ENCODE measurements at regions not wholly inside any gene's neighbourhood (a gene's known extent, or its start where the extent isn't known, plus 50 kb on each side); places are given as distances from the start of the nearest gene placed in this dataset.
"Not testable (repeated sequence)": the region's sequence is repeated elsewhere in the genome, so short reads cannot be mapped to it uniquely, and the experiment has no call there.

DNA sequence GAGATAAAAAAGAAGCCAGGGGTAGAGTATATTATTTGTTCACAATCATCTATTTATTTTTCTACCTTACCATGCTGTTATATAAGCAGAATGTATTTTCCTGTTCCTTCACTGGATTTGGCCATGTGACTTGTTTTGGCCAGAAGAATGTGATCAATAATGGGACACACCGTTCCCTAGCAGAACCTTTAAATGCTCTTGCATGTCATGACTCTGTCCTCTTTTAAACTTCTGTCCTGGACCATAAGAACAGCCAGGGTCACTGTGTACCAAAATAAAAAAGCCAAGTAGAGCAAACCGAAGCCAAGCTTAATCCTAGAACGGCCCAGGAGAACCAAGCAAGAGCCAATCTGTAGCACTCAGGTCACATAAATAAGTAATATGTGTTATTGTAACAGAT, 1682.4 kb downstream of the LRRC4C start:
- H3K27ac ChIP-seq (ENCODE audit: low read depth in 2 of 2, low read length in 2 of 2) = no peak overlapping the region
- H3K9ac ChIP-seq (ENCODE audit: low read depth in 1 of 2, low read length in 2 of 2) = no peak overlapping the region

DNA sequence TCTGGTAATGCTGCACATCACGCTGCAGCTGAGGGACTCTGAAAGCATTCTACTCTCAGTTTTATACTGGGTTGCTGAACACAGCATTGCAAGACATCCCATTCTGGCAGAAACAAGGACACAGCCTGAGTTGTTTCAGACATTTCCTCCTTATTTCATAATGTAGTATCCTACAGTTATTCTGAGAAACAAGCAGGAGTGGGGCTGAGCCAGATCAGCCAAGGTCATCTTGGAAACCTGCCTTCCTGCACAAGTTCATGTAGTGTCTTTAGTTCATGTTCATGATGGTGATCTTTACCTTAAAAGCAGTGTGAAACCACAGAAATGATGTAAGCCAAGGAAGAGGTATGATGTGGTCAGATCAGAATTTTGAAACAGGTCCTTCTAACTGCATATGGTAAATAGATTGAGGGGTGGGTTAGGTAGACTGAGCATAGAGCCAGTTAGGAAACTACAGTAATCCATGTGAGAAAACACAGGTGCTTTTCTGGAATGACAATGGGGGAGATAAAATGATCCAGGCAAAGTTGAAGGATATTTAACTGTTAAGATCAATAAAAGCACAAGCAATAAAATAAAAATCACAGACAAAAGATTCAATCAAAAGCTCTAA, 1686.8 kb downstream of the LRRC4C start:
- Histone ChIP-seq H3K9me3 (ENCODE audit: control insufficient read depth in 2 of 2, low read length in 2 of 2) (no peaks in the 10 kb centered on the region), H3K27ac (ENCODE audit: low read depth in 2 of 2, low read length in 2 of 2) (no peak overlapping the region), H3K9ac (ENCODE audit: low read depth in 1 of 2, low read length in 2 of 2) (no peak overlapping the region), H3K4me3 (ENCODE audit: low read length in 2 of 2) (no peak overlapping the region), H3K4me1 (ENCODE audit: control insufficient read depth in 2 of 2, insufficient read depth in 2 of 2, low read length in 2 of 2) (no peaks in the 10 kb centered on the region), H3K36me3 (ENCODE audit: control insufficient read depth in 2 of 2, insufficient read depth in 2 of 2, low read length in 2 of 2) (no peaks in the 10 kb centered on the region), H3K27me3 (ENCODE audit: control insufficient read depth in 2 of 2, insufficient read depth in 2 of 2, low read length in 2 of 2) (no peaks in the 10 kb centered on the region)

More for the DNA sequence above, 1682.4 kb downstream of the LRRC4C start:
- Histone ChIP-seq H3K36me3 (ENCODE audit: control insufficient read depth in 2 of 2, insufficient read depth in 2 of 2, low read length in 2 of 2) (no peaks in the 10 kb centered on the region), H3K4me1 (ENCODE audit: control insufficient read depth in 2 of 2, insufficient read depth in 2 of 2, low read length in 2 of 2) (no peaks in the 10 kb centered on the region), H3K27me3 (ENCODE audit: control insufficient read depth in 2 of 2, insufficient read depth in 2 of 2, low read length in 2 of 2) (no peaks in the 10 kb centered on the region), H3K9me3 (ENCODE audit: control insufficient read depth in 2 of 2, low read length in 2 of 2) (no peaks in the 10 kb centered on the region), H3K4me3 (ENCODE audit: low read length in 2 of 2) (no peak overlapping the region)

DNA sequence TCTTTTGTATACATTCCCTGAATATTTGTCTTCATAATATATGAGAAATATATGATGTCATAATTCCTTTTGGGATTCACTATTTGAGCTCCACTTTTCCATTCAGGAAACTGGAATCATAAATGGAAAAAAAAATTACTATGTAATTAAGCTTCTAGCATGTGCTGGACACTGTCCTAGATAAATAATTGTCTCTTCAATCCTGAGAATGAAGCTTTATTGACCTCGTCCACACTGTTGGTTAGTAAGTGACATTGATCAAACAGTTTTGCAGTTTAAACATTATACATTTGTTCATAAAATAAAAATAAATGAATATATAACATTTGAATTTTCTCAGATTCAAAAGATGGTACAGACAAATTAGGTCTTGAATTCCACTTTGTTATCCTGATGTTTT, 1691.2 kb downstream of the LRRC4C start:
- no peaks in the 10 kb centered on the region for H3K36me3 ChIP-seq (ENCODE audit: control insufficient read depth in 2 of 2, insufficient read depth in 2 of 2, low read length in 2 of 2)
- no peak overlapping the region for H3K27ac ChIP-seq (ENCODE audit: low read depth in 2 of 2, low read length in 2 of 2)
- H3K4me1 ChIP-seq (ENCODE audit: control insufficient read depth in 2 of 2, insufficient read depth in 2 of 2, low read length in 2 of 2) = no peaks in the 10 kb centered on the region
- H3K9ac ChIP-seq (ENCODE audit: low read depth in 1 of 2, low read length in 2 of 2) = no peak overlapping the region
- peaks cover 0 to 4% of the 10 kb centered on the region in 2 donors for H3K9me3 ChIP-seq (ENCODE audit: control insufficient read depth in 2 of 2, low read length in 2 of 2)
- no peak overlapping the region for H3K4me3 ChIP-seq (ENCODE audit: low read length in 2 of 2)
- H3K27me3 ChIP-seq (ENCODE audit: control insufficient read depth in 2 of 2, insufficient read depth in 2 of 2, low read length in 2 of 2) = no peaks in the 10 kb centered on the region

DNA sequence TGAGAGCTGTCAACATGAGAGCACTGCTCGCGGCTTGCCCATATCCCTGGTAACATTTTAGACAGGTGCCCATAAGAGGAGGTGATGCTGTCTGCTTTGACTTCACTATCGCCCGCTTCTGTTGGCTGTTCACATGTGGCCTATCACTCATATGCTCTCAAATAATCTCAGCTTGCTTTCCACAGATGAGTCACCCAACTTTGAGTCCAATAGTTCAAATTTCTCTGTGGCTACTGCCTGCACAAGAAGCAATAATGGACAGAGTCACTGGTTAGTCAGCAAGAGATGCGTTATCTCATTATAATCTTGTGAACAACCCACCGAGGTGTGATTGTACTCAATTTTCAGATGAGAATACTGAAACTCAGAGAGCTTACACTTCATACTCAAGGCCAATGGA, 1714.1 kb downstream of the LRRC4C start:
- no peak overlapping the region for H3K4me3 ChIP-seq (ENCODE audit: low read length in 2 of 2)
- no peaks in the 10 kb centered on the region for H3K4me1 ChIP-seq (ENCODE audit: control insufficient read depth in 2 of 2, insufficient read depth in 2 of 2, low read length in 2 of 2)
- no peaks in the 10 kb centered on the region for H3K27me3 ChIP-seq (ENCODE audit: control insufficient read depth in 2 of 2, insufficient read depth in 2 of 2, low read length in 2 of 2)
- H3K9me3 ChIP-seq (ENCODE audit: control insufficient read depth in 2 of 2, low read length in 2 of 2) = no peaks in the 10 kb centered on the region
- no peaks in the 10 kb centered on the region for H3K36me3 ChIP-seq (ENCODE audit: control insufficient read depth in 2 of 2, insufficient read depth in 2 of 2, low read length in 2 of 2)
- H3K9ac ChIP-seq (ENCODE audit: low read depth in 1 of 2, low read length in 2 of 2) = no peak overlapping the region
- no peak overlapping the region for H3K27ac ChIP-seq (ENCODE audit: low read depth in 2 of 2, low read length in 2 of 2)

DNA sequence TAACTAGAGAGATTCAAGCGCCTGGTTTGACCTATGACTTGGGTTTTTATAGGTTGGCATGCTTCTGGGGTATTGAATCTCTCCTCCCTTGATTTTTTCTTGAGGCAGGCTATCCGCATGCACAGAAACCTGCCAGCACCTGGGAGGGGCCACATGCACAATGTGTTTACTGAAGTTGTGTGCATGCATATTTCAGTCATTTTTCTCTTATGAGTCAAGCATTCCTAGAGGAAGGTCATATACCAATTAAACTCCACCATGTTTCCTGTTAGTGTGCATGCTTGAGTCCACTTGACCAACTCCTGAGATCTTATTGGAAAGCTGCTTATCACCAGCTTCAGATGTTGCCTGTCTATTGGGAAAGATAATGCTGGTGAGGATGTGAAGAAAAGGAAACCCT, 1718.4 kb downstream of the LRRC4C start:
- Histone ChIP-seq H3K4me3 (ENCODE audit: low read length in 2 of 2) (no peak overlapping the region), H3K9ac (ENCODE audit: low read depth in 1 of 2, low read length in 2 of 2) (no peak overlapping the region), H3K27me3 (ENCODE audit: control insufficient read depth in 2 of 2, insufficient read depth in 2 of 2, low read length in 2 of 2) (no peaks in the 10 kb centered on the region), H3K36me3 (ENCODE audit: control insufficient read depth in 2 of 2, insufficient read depth in 2 of 2, low read length in 2 of 2) (no peaks in the 10 kb centered on the region), H3K27ac (ENCODE audit: low read depth in 2 of 2, low read length in 2 of 2) (no peak overlapping the region), H3K4me1 (ENCODE audit: control insufficient read depth in 2 of 2, insufficient read depth in 2 of 2, low read length in 2 of 2) (no peaks in the 10 kb centered on the region), H3K9me3 (ENCODE audit: control insufficient read depth in 2 of 2, low read length in 2 of 2) (no peaks in the 10 kb centered on the region)

DNA sequence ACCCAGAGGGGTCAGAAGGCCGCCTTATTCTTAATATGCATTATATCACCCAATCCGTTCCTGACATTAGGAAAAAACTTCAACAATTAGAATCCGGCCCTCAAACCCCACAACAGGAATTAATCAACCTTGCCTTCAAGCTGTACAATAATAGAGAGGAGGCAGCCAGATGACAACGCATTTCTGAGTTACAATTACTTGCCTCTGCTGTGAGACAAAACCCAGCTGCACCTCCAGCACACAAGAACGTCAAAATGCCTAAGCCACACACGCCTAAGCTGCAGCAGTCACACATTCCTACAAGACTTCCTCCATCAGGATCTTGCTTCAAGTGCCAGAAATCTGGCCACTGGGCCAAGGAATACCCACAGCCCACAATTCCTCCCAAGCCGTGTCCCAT, 1723.1 kb downstream of the LRRC4C start:
- not testable (repeated sequence) for H3K27me3 ChIP-seq (ENCODE audit: control insufficient read depth in 2 of 2, insufficient read depth in 2 of 2, low read length in 2 of 2); H3K9me3 ChIP-seq (ENCODE audit: control insufficient read depth in 2 of 2, low read length in 2 of 2); H3K4me3 ChIP-seq (ENCODE audit: low read length in 2 of 2); H3K36me3 ChIP-seq (ENCODE audit: control insufficient read depth in 2 of 2, insufficient read depth in 2 of 2, low read length in 2 of 2); H3K9ac ChIP-seq (ENCODE audit: low read depth in 1 of 2, low read length in 2 of 2); H3K27ac ChIP-seq (ENCODE audit: low read depth in 2 of 2, low read length in 2 of 2); H3K4me1 ChIP-seq (ENCODE audit: control insufficient read depth in 2 of 2, insufficient read depth in 2 of 2, low read length in 2 of 2)

DNA sequence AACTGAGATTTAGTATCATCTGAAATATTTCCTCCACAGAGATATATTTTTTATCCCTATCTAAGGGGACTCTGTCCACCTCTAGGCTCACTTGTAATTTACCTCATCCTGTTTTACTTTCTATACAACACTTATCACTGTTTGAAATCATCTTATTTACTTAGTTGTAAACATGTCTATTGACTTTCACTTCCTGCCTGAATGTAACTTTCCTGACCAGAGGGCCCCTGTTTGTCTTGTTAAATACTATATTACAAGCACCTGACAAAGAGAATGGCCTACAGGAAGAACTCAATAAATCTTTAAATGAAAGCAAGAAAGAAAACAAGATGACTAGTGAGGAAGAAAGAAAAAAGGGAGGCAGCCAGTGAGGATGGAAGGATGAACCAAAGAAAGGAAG, 1727.5 kb downstream of the LRRC4C start:
- no peaks in the 10 kb centered on the region for H3K27me3 ChIP-seq (ENCODE audit: control insufficient read depth in 2 of 2, insufficient read depth in 2 of 2, low read length in 2 of 2)
- H3K27ac ChIP-seq (ENCODE audit: low read depth in 2 of 2, low read length in 2 of 2) = no peak overlapping the region
- H3K9me3 ChIP-seq (ENCODE audit: control insufficient read depth in 2 of 2, low read length in 2 of 2) = no peaks in the 10 kb centered on the region
- H3K4me1 ChIP-seq (ENCODE audit: control insufficient read depth in 2 of 2, insufficient read depth in 2 of 2, low read length in 2 of 2) = no peaks in the 10 kb centered on the region
- H3K4me3 ChIP-seq (ENCODE audit: low read length in 2 of 2) = no peak overlapping the region
- no peaks in the 10 kb centered on the region for H3K36me3 ChIP-seq (ENCODE audit: control insufficient read depth in 2 of 2, insufficient read depth in 2 of 2, low read length in 2 of 2)
- no peak overlapping the region for H3K9ac ChIP-seq (ENCODE audit: low read depth in 1 of 2, low read length in 2 of 2)

DNA sequence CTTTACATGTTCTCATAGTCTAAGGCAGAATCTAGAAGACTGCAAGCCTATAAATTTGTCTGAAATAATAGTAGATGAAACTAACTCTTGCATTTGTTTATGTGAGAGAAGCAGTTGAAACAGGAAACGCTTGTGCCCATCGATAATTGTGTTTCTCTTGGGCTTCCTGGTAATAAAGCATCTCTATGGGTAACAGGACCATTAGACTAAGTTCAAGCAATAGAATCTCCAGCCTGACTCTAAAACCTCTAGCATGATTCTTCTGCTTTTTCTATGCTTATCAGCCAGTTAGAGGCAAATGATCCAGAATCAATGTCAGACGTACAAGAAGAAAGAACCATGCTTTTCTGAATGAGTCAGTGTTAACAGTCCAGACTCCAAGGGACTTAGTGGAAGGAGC, 1734.4 kb downstream of the LRRC4C start:
- H3K4me1 ChIP-seq (ENCODE audit: control insufficient read depth in 2 of 2, insufficient read depth in 2 of 2, low read length in 2 of 2) = no peaks in the 10 kb centered on the region
- H3K27ac ChIP-seq (ENCODE audit: low read depth in 2 of 2, low read length in 2 of 2) = no peak overlapping the region
- no peaks in the 10 kb centered on the region for H3K9me3 ChIP-seq (ENCODE audit: control insufficient read depth in 2 of 2, low read length in 2 of 2)
- H3K27me3 ChIP-seq (ENCODE audit: control insufficient read depth in 2 of 2, insufficient read depth in 2 of 2, low read length in 2 of 2) = no peaks in the 10 kb centered on the region
- H3K9ac ChIP-seq (ENCODE audit: low read depth in 1 of 2, low read length in 2 of 2) = no peak overlapping the region
- H3K36me3 ChIP-seq (ENCODE audit: control insufficient read depth in 2 of 2, insufficient read depth in 2 of 2, low read length in 2 of 2) = no peaks in the 10 kb centered on the region
- H3K4me3 ChIP-seq (ENCODE audit: low read length in 2 of 2) = no peak overlapping the region

DNA sequence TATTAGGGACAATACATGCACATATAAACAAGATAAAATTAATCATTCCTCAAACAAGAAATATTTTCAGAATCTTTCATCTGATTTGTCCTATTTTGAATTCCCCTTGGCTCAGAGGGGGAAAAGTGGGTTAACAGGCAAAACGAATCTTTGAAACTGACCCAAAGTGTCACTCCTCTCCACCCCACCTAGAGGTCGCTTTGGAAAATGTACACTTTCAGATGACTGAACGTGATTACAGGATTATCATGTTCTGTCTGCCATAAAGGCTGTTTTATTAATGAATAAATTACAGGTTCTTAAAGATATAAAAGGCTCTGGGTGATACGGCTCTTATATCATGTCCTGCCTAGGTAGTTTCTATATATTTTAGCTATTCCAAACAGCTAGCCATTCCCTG, 1735.0 kb downstream of the LRRC4C start:
- Histone ChIP-seq H3K27ac (ENCODE audit: low read depth in 2 of 2, low read length in 2 of 2) (no peak overlapping the region), H3K9me3 (ENCODE audit: control insufficient read depth in 2 of 2, low read length in 2 of 2) (no peaks in the 10 kb centered on the region), H3K4me3 (ENCODE audit: low read length in 2 of 2) (no peak overlapping the region), H3K27me3 (ENCODE audit: control insufficient read depth in 2 of 2, insufficient read depth in 2 of 2, low read length in 2 of 2) (no peaks in the 10 kb centered on the region), H3K4me1 (ENCODE audit: control insufficient read depth in 2 of 2, insufficient read depth in 2 of 2, low read length in 2 of 2) (no peaks in the 10 kb centered on the region), H3K36me3 (ENCODE audit: control insufficient read depth in 2 of 2, insufficient read depth in 2 of 2, low read length in 2 of 2) (no peaks in the 10 kb centered on the region), H3K9ac (ENCODE audit: low read depth in 1 of 2, low read length in 2 of 2) (no peak overlapping the region)

DNA sequence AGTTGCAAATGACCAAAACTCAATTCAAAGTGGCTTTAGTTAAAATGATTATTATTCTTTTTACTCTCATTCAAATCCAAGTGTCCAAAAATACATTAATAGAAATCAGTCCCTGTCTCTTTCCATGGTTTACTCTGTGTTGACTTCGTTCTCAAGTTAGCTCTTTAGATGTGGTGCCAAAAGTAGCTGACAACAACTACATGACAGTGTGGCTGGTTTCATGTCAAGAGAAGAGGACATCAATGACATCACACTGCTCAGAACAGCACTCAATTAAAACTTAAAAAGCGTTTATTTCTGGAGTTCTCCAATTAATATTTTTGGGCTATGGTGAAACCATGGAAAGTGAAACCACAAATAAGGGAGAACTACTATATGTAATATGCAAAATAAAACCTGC, 1746.9 kb downstream of the LRRC4C start:
- no peaks in the 10 kb centered on the region for H3K4me1 ChIP-seq (ENCODE audit: control insufficient read depth in 2 of 2, insufficient read depth in 2 of 2, low read length in 2 of 2)
- H3K9me3 ChIP-seq (ENCODE audit: control insufficient read depth in 2 of 2, low read length in 2 of 2) = no peaks in the 10 kb centered on the region
- no peaks in the 10 kb centered on the region for H3K36me3 ChIP-seq (ENCODE audit: control insufficient read depth in 2 of 2, insufficient read depth in 2 of 2, low read length in 2 of 2)
- H3K9ac ChIP-seq (ENCODE audit: low read depth in 1 of 2, low read length in 2 of 2) = no peak overlapping the region
- no peaks in the 10 kb centered on the region for H3K27me3 ChIP-seq (ENCODE audit: control insufficient read depth in 2 of 2, insufficient read depth in 2 of 2, low read length in 2 of 2)
- H3K27ac ChIP-seq (ENCODE audit: low read depth in 2 of 2, low read length in 2 of 2) = no peak overlapping the region
- H3K4me3 ChIP-seq (ENCODE audit: low read length in 2 of 2) = no peak overlapping the region

DNA sequence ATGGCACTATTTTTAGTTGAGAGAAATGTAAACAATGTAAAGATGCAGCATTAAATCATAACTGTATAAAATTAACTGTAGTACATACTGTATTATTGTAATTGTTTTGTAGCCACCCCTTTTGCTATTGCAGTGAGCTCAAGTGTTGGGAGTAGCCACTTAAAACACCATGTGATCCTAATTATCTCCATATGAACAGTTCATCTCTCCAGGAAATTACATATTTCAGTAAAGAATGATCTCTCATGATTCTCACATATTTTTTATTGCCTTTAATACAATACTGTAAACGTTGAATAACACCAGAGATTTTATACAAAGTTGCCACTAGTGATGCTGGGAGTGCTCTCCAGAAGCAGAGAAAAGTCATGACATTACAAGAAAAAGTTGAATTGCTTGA, 1768.6 kb downstream of the LRRC4C start:
- Histone ChIP-seq H3K36me3 (ENCODE audit: control insufficient read depth in 2 of 2, insufficient read depth in 2 of 2, low read length in 2 of 2) (no peaks in the 10 kb centered on the region), H3K27me3 (ENCODE audit: control insufficient read depth in 2 of 2, insufficient read depth in 2 of 2, low read length in 2 of 2) (no peaks in the 10 kb centered on the region), H3K4me1 (ENCODE audit: control insufficient read depth in 2 of 2, insufficient read depth in 2 of 2, low read length in 2 of 2) (no peaks in the 10 kb centered on the region), H3K9me3 (ENCODE audit: control insufficient read depth in 2 of 2, low read length in 2 of 2) (no peaks in the 10 kb centered on the region), H3K27ac (ENCODE audit: low read depth in 2 of 2, low read length in 2 of 2) (no peak overlapping the region), H3K4me3 (ENCODE audit: low read length in 2 of 2) (no peak overlapping the region), H3K9ac (ENCODE audit: low read depth in 1 of 2, low read length in 2 of 2) (no peak overlapping the region)

Measured in mucosa of rectum (tissue), 2 donors.